Endothelial cell of umbilical vein (primary cell): ENCODE measurements at regions not wholly inside any gene's neighbourhood (a gene's known extent, or its start where the extent isn't known, plus 50 kb on each side); places are given as distances from the start of the nearest gene placed in this dataset.
"Not testable (repeated sequence)": the region's sequence is repeated elsewhere in the genome, so short reads cannot be mapped to it uniquely, and the experiment has no call there.

Source experiments
- BruUV-seq: library from RNA; stranded (reverse); fragments of 400-500 nt; replicated peaks from 2 replicates; lab custom pipeline; 2021; lab: Mats Ljungman, UMichigan
- CTCF ChIA-PET: fragments of 300-600, 350-600 bp; sonication (Branson Sonifier 250); formaldehyde crosslinking; loops from one replicate; lab custom pipeline; 2021; ENCODE audit warnings: antibody characterized with exemption, inconsistent platforms; lab: Charles Lee
- POLR2A ChIA-PET: fragments of 300-600, 350-600 bp; sonication (Branson Sonifier 250); formaldehyde crosslinking; loops from one replicate; lab custom pipeline; 2021; ENCODE audit warnings: antibody characterized with exemption, inconsistent platforms; lab: Charles Lee
- DNase-seq: peaks from one replicate; pipeline ENCODE4 v3.0.0-alpha.2; 2011; ENCODE audit warnings: low read depth, low spot score
- FAIRE-seq: peaks from 2 replicates; lab custom pipeline; 2011; peaks lifted over from hg19 to GRCh38; lab: Jason Lieb, UNC
- H2AFZ ChIP-seq: 2 replicates; pipeline ENCODE4 v1.6.0; 2012; ENCODE audit warnings: low read depth, low read length, control low read depth, inconsistent platforms
- H3K27ac ChIP-seq: 2 replicates; pipeline ENCODE4 v1.5.1; 2011; ENCODE audit warnings: low read depth, mild to moderate bottlenecking, control low read depth, low read length, moderate library complexity; ENCODE audit not compliant: insufficient read depth
- H3K27me3 ChIP-seq, 2 experiments: 2 replicates each; pipeline versions ENCODE4 v1.6.0 to v1.6.1; 2011; ENCODE audit warnings: low read length in 2 of 2, mixed read lengths in 1 of 2; ENCODE audit not compliant: control insufficient read depth in 2 of 2, insufficient read depth in 2 of 2
- H3K36me3 ChIP-seq, 2 experiments: 2 replicates in 1 of 2; 3 replicates in 1 of 2; pipeline ENCODE4 v1.5.1; 2011; ENCODE audit warnings: low read length in 2 of 2, mild to moderate bottlenecking in 1 of 2, moderate library complexity in 1 of 2; ENCODE audit not compliant: control insufficient read depth in 2 of 2, insufficient read depth in 2 of 2; ENCODE audit errors: extremely low read depth in 1 of 2
- H3K4me1 ChIP-seq: 3 replicates; pipeline ENCODE4 v1.5.1; 2011; ENCODE audit warnings: mild to moderate bottlenecking, low read length; ENCODE audit not compliant: control insufficient read depth, insufficient read depth; ENCODE audit errors: extremely low read depth
- H3K4me2 ChIP-seq: 2 replicates; pipeline ENCODE4 v1.6.1; 2011; ENCODE audit warnings: low read length, control low read depth, mixed read lengths; ENCODE audit not compliant: insufficient read depth
- H3K4me3 ChIP-seq, 3 experiments: fragments of 200-600 bp in 1 of 3; sonication (generic), shearing (Covaris generic) in 1 of 3; replicated peaks in 1 of 3; 2 replicates each; pipeline ENCODE4 v1.5.1; 2011 to 2016; ENCODE audit warnings: control low read depth in 3 of 3, low read length in 3 of 3, mild to moderate bottlenecking in 2 of 3, inconsistent platforms in 1 of 3, low read depth in 1 of 3, moderate library complexity in 1 of 3; ENCODE audit not compliant: insufficient read depth in 1 of 3
- H3K79me2 ChIP-seq: 2 replicates; pipeline ENCODE4 v1.6.0; 2012; ENCODE audit warnings: low read length, inconsistent platforms; ENCODE audit not compliant: control insufficient read depth, insufficient read depth
- H3K9ac ChIP-seq: replicated peaks from 2 replicates; pipeline ENCODE3; 2011; ENCODE audit warnings: low read length, control low read depth; ENCODE audit not compliant: insufficient read depth; ENCODE audit errors: extremely low read depth
- H3K9me1 ChIP-seq: replicated peaks from 3 replicates; pipeline ENCODE4 v1.6.0; 2011; ENCODE audit warnings: mild to moderate bottlenecking, low read length; ENCODE audit not compliant: control insufficient read depth, insufficient read depth; ENCODE audit errors: extremely low read depth
- H3K9me3 ChIP-seq: replicated peaks from 2 replicates; pipeline ENCODE4 v1.5.1; 2012; ENCODE audit warnings: low read length, inconsistent platforms; ENCODE audit not compliant: control insufficient read depth, insufficient read depth
- H4K20me1 ChIP-seq: replicated peaks from 2 replicates; pipeline ENCODE3; 2011; ENCODE audit warnings: mild to moderate bottlenecking, low read length; ENCODE audit not compliant: control insufficient read depth, insufficient read depth; ENCODE audit errors: extremely low read depth
- EZH2 ChIP-seq: IDR thresholded peaks from 2 replicates; pipeline ENCODE4 v1.6.1; 2012; ENCODE audit warnings: borderline replicate concordance, low read depth, mild to moderate bottlenecking, moderate library complexity, low read length, inconsistent platforms; ENCODE audit not compliant: severe bottlenecking
- FOS ChIP-seq: IDR thresholded peaks from 2 replicates; pipeline ENCODE4 v1.6.1; 2011; ENCODE audit warnings: mild to moderate bottlenecking, low read length, moderate library complexity, borderline replicate concordance; ENCODE audit not compliant: insufficient read depth
- GATA2 ChIP-seq: IDR thresholded peaks from 2 replicates; pipeline ENCODE4 v1.7.0; 2011; ENCODE audit warnings: low read depth, mild to moderate bottlenecking, moderate library complexity, mixed read lengths, low read length; ENCODE audit not compliant: insufficient read length, insufficient read depth
- JUN ChIP-seq: IDR thresholded peaks from 2 replicates; pipeline ENCODE4 v1.6.1; 2011; ENCODE audit warnings: borderline replicate concordance, low read depth; ENCODE audit not compliant: insufficient read length, insufficient read depth
- MYC ChIP-seq: IDR thresholded peaks from one replicate; pipeline ENCODE4 v1.6.1; 2011; ENCODE audit warnings: mild to moderate bottlenecking, low read depth, low read length
- POLR2A ChIP-seq: IDR thresholded peaks from 2 replicates; pipeline ENCODE4 v1.6.1; 2012; ENCODE audit warnings: low read depth, mild to moderate bottlenecking, control low read depth, low read length
- POLR2AphosphoS5 ChIP-seq: IDR thresholded peaks from 2 replicates; pipeline ENCODE4 v1.6.1; 2012; ENCODE audit warnings: low read depth, mild to moderate bottlenecking, control low read depth, low read length, moderate library complexity; ENCODE audit not compliant: insufficient read depth
- dilution Hi-C: fragments of 300-500 bp; cut with MboI; formaldehyde crosslinking; loops from one replicate; pipeline ENCODE4 v1.15.0; 2019; ENCODE audit warnings: low sequenced_read_pairs; ENCODE audit not compliant: extremely low pct_ligation_motif_present
- intact Hi-C: fragments of 100-400 bp; cut with micrococcal nuclease; formaldehyde crosslinking; loops from one replicate; pipeline ENCODE4 v1.10.0; 2022
- TF ChIP-seq, protein P1 (sequence below): IDR thresholded peaks from 2 replicates; pipeline ENCODE4 v1.6.1; 2011; ENCODE audit not compliant: insufficient read depth, insufficient read length
- TF ChIP-seq, protein P2 (sequence below), 2 donors: IDR thresholded peaks; 1 replicate in 1 of 2; 2 replicates in 1 of 2; pipeline ENCODE4 v1.5.1; 2011; ENCODE audit warnings: low read length in 2 of 2, mild to moderate bottlenecking in 2 of 2, moderate library complexity in 2 of 2, control low read depth in 1 of 2, inconsistent platforms in 1 of 2, low read depth in 1 of 2; ENCODE audit not compliant: insufficient read depth in 1 of 2; ENCODE audit errors: extremely low read depth in 1 of 2

DNA sequence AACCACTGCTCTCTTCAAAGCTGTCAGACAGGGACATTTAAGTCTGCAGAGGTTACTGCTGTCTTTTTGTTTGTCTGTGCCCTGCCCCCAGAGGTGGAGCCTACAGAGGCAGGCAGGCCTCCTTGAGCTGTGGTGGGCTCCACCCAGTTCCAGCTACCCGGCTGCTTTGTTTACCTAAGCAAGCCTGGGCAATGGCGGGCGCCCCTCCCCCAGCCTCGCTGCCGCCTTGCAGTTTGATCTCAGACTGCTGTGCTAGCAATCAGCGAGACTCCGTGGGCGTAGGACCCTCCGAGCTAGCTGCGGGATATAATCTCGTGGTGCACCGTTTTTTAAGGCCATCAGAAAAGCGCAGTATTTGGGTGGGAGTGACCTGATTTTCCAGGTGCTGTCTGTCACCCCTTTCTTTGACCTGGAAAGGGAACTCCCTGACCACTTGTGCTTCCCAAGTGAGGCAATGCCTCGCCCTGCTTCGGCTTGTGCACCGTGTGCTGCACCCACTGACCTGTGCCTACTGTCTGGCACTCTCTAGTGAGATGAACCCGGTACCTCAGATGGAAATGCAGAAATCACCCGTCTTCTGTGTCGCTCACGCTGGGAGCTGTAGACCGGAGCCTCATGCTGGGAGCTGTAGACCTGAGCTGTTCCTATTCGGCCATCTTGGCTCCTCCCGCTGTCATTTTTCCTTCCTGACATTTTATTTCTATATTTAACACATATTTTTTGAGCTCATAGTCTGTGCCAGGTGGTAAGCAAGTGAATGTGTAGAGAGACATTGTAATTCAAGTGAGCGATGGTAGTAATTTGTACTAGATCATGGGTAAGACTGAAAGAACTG lies 551.5 kb downstream of the RAB38 start:
- H3K9ac ChIP-seq, H3K9me3 ChIP-seq, H2AFZ ChIP-seq, FAIRE-seq, BruUV-seq, H3K4me2 ChIP-seq, H4K20me1 ChIP-seq, H3K27me3 ChIP-seq, DNase-seq, H3K27ac ChIP-seq, H3K4me1 ChIP-seq, H3K79me2 ChIP-seq, CTCF ChIA-PET, dilution Hi-C loops, H3K9me1 ChIP-seq, H3K4me3 ChIP-seq, POLR2A ChIA-PET, H3K36me3 ChIP-seq, intact Hi-C loops: not testable (repeated sequence)

DNA sequence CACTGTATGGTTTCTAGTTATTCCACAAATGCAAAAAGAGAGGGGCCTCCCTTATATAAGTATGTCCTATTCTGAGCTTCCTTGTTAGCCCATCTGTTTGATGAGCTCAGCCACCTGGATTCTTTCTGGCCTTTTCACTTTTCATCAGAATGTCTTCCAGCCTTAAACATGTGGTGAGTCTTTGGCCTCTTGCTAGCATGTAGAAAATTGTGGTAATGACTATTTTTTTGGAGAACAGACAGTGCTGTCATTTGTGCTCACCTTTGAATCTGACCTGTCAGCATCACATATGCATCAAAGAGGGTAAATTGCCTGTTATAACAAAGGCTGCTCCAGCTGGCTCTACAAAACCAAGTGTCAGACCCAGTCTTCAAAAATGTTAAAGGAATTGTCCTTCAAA lies 558.7 kb downstream of the RAB38 start:
- ChIA-PET CTCF (no interaction called here), POLR2A (no interaction called here)
- H3K27me3 ChIP-seq: no peaks in the 10 kb centered on the region
- no TSS peak for BruUV-seq
- no peak for TF ChIP-seq EZH2
- TF ChIP-seq, protein P1, sequence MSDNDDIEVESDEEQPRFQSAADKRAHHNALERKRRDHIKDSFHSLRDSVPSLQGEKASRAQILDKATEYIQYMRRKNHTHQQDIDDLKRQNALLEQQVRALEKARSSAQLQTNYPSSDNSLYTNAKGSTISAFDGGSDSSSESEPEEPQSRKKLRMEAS: no peak
- TF ChIP-seq POLR2A: no peak
- TF ChIP-seq, protein P2, sequence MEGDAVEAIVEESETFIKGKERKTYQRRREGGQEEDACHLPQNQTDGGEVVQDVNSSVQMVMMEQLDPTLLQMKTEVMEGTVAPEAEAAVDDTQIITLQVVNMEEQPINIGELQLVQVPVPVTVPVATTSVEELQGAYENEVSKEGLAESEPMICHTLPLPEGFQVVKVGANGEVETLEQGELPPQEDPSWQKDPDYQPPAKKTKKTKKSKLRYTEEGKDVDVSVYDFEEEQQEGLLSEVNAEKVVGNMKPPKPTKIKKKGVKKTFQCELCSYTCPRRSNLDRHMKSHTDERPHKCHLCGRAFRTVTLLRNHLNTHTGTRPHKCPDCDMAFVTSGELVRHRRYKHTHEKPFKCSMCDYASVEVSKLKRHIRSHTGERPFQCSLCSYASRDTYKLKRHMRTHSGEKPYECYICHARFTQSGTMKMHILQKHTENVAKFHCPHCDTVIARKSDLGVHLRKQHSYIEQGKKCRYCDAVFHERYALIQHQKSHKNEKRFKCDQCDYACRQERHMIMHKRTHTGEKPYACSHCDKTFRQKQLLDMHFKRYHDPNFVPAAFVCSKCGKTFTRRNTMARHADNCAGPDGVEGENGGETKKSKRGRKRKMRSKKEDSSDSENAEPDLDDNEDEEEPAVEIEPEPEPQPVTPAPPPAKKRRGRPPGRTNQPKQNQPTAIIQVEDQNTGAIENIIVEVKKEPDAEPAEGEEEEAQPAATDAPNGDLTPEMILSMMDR (IDR thresholded peaks at IDR 0.05; ENCODE audit: extremely low read depth in 1 of 2, insufficient read depth in 1 of 2, low read depth in 1 of 2, low read length in 2 of 2): no peak
- no peak for TF ChIP-seq FOS
- TF ChIP-seq MYC: no peak
- no peak for TF ChIP-seq JUN
- no peak for TF ChIP-seq GATA2
- no peak for TF ChIP-seq POLR2AphosphoS5
- H3K4me2 ChIP-seq: no peak overlapping the region
- no peak overlapping the region for H3K4me3 ChIP-seq
- no peaks in the 10 kb centered on the region for H3K36me3 ChIP-seq
- H2AFZ ChIP-seq: no peak overlapping the region
- H3K79me2 ChIP-seq: no peaks in the 10 kb centered on the region
- dilution Hi-C loops (no loop called here), intact Hi-C loops (no loop called here)
- no peaks in the 10 kb centered on the region for H4K20me1 ChIP-seq
- H3K9me3 ChIP-seq: no peaks in the 10 kb centered on the region
- FAIRE-seq (no peak), DNase-seq (no peak)
- H3K9ac ChIP-seq: no peak overlapping the region
- no peak overlapping the region for H3K27ac ChIP-seq
- no peaks in the 10 kb centered on the region for H3K4me1 ChIP-seq
- H3K9me1 ChIP-seq: no peaks in the 10 kb centered on the region
